Lower lobe of right lung (tissue), 2 donors: ENCODE measurements at regions not wholly inside any gene's neighbourhood (a gene's known extent, or its start where the extent isn't known, plus 50 kb on each side); places are given as distances from the start of the nearest gene placed in this dataset.

Experiments
- ATAC-seq, 2 donors: fragments of 200-7000 bp; cut with Tn5 transposase; one replicate each; pipeline ENCODE4 v1.9.1; 2020 to 2022; ENCODE audit warnings: mild to moderate bottlenecking in 2 of 2, moderate library complexity in 2 of 2
- DNase-seq: peaks from one replicate; pipeline ENCODE4 v3.0.0-alpha.2; 2020
- H3K27ac ChIP-seq: fragments of 200-600 bp; one replicate; pipeline ENCODE4 v1.8.0; 2022
- H3K27me3 ChIP-seq: fragments of 200-600 bp; one replicate; pipeline ENCODE4 v1.8.0; 2022; ENCODE audit warnings: low read depth
- H3K36me3 ChIP-seq: fragments of 200-600 bp; one replicate; pipeline ENCODE4 v1.8.0; 2022; ENCODE audit warnings: mild to moderate bottlenecking
- H3K4me1 ChIP-seq: fragments of 200-600 bp; one replicate; pipeline ENCODE4 v1.8.0; 2022
- H3K4me3 ChIP-seq: fragments of 200-600 bp; one replicate; pipeline ENCODE4 v1.8.0; 2022; ENCODE audit warnings: mild to moderate bottlenecking
- H3K9me3 ChIP-seq: fragments of 200-600 bp; one replicate; pipeline ENCODE4 v1.8.0; 2022
- CTCF ChIP-seq: fragments of 200-600 bp; IDR thresholded peaks from one replicate; pipeline ENCODE4 v1.8.0; 2022; ENCODE audit warnings: antibody characterized with exemption, mild to moderate bottlenecking
- intact Hi-C: fragments of 100-400 bp; cut with DNase I; formaldehyde crosslinking; loops from one replicate; pipeline ENCODE4 v1.11.0; 2022
- donor health status: DM: no; HTN: yes; CAD: no; lungs with severe emphysema.

GRCh38 chr9:135416664-135417290 is 62.8 kb upstream of the PPP1R26 start:
- intact Hi-C loops: no loop called here
- DNase-seq (no peak), ATAC-seq (no peak)
- Histone ChIP-seq H3K27ac (no peak overlapping the region), H3K9me3 (no peaks in the 10 kb centered on the region), H3K4me1 (no peaks in the 10 kb centered on the region), H3K4me3 (no peak overlapping the region), H3K36me3 (no peaks in the 10 kb centered on the region), H3K27me3 (peaks cover 15% of the 10 kb centered on the region)
- no peak for TF ChIP-seq CTCF

DNA sequence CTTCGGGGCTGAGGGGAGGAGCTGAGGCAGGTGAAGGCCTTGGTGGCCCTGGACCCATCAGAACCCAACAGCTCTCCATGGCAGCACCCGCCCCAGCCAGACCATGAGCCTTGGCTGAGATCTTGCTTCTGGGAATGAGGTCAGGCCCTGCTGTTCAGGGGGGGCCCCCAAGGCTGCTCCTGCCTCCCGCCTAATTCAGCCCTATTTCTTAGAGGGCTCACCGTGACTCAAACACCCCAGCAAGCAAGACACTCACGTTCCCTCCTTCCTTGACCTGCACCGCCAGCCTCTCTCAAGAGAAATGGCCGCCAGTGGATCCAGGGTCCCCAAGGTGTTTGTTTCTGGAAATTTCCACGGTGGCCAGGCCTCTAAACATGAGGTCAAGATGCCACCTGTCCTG is 61.4 kb upstream of the PPP1R26 start:
- DNase-seq: no peak
- no peak overlapping the region for H3K27ac ChIP-seq
- intact Hi-C loops: no loop called here
- no peak for ATAC-seq
- H3K9me3 ChIP-seq: no peaks in the 10 kb centered on the region
- peaks cover 5% of the 10 kb centered on the region for H3K27me3 ChIP-seq
- no peaks in the 10 kb centered on the region for H3K36me3 ChIP-seq
- H3K4me1 ChIP-seq: no peaks in the 10 kb centered on the region
- no peak for TF ChIP-seq CTCF
- no peak overlapping the region for H3K4me3 ChIP-seq

GRCh38 chr9:135419106-135419505 is 60.5 kb upstream of the PPP1R26 start:
- H3K9me3 ChIP-seq: no peaks in the 10 kb centered on the region
- intact Hi-C loops: no loop called here
- DNase-seq (no peak), ATAC-seq (peak in 1 of 2 donors; percentile 31)
- no peaks in the 10 kb centered on the region for H3K4me1 ChIP-seq
- no peak overlapping the region for H3K4me3 ChIP-seq
- no peaks in the 10 kb centered on the region for H3K36me3 ChIP-seq
- TF ChIP-seq CTCF: no peak
- no peaks in the 10 kb centered on the region for H3K27me3 ChIP-seq
- no peak overlapping the region for H3K27ac ChIP-seq

DNA sequence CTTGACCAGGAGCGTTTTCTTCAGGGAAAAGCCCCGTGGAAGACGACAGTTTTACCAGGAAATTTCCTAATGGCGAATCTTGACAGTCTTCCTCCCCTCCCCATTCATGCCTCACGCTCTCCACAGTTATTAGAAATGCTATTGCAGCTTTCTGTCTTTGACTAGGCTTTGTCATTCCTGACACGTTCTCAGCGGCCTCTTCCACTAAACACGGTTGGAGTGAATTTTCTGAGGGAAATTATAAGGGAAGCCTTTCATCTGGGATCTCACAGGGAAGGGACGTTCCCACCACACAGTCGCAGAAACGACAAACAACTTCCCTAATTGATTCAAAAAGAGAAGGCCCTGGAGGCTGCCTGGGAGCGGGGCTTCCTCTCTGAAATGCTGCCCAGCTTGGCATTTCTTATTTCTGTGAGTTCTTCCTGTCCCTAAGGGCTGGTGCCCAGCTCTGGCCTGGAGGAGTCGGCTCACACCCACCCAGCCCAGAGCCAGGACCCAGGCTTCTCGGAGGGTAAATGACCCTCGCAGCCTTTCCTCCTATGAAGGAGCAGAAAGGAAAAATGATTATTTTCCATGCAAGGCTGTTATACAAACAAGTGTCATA is 57.1 kb upstream of the PPP1R26 start:
- TF ChIP-seq CTCF: no peak
- no peak overlapping the region for H3K4me3 ChIP-seq
- no peaks in the 10 kb centered on the region for H3K4me1 ChIP-seq
- no peak overlapping the region for H3K27ac ChIP-seq
- no peaks in the 10 kb centered on the region for H3K9me3 ChIP-seq
- DNase-seq (no peak), ATAC-seq (no peak)
- intact Hi-C loops: no loop called here
- H3K36me3 ChIP-seq: no peaks in the 10 kb centered on the region
- no peaks in the 10 kb centered on the region for H3K27me3 ChIP-seq

DNA sequence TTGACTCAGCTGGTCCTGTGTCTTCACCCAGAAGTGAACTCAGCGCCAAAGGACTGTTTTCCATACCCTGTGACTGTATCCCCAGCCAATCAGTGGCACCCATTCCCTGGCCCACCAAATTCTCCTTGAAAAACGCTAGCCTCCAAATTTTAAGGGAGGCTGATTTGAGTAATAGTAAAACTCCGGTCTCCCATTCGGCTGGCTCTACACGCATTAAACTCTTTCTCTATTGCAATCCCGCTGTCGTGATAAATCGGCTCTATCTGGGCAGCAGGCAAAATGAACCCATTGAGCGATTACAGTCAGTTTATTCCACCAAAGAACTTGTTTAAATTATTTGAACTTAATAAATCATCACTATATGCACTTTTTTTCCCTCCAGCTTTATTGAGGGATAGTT is 55.9 kb upstream of the PPP1R26 start:
- H3K27ac ChIP-seq: no peak overlapping the region
- intact Hi-C loops: no loop called here
- no peak for TF ChIP-seq CTCF
- no peak overlapping the region for H3K4me3 ChIP-seq
- no peaks in the 10 kb centered on the region for H3K36me3 ChIP-seq
- H3K4me1 ChIP-seq: no peaks in the 10 kb centered on the region
- ATAC-seq (no peak), DNase-seq (no peak)
- H3K9me3 ChIP-seq: no peaks in the 10 kb centered on the region
- H3K27me3 ChIP-seq: no peaks in the 10 kb centered on the region
